Colon (tissue), 2 donors: ENCODE measurements at regions not wholly inside any gene's neighbourhood (a gene's known extent, or its start where the extent isn't known, plus 50 kb on each side); places are given as distances from the start of the nearest gene placed in this dataset.

ENCODE experiments used
- FAIRE-seq: peaks from 2 replicates; lab custom pipeline; 2012; peaks lifted over from hg19 to GRCh38; lab: Jason Lieb, UNC
- donor health status: control.
- donor health status: control.

DNA sequence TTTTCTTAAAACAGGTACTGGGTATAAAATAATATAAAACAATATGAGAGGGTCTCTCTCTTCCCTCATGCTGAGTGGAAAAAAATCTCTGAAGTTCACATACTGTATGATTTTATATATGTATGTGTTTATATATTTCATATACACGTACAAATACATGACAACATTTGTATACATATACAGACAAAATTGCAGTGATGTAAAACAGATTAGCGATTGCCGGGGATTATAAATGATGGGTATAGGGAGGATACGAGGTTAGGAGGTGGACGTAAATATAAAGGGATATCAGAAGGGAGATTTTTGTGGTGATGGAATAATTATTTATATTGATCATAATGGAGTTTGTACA is 194.8 kb upstream of the PRSS16 start:
- FAIRE-seq, result no peak

DNA sequence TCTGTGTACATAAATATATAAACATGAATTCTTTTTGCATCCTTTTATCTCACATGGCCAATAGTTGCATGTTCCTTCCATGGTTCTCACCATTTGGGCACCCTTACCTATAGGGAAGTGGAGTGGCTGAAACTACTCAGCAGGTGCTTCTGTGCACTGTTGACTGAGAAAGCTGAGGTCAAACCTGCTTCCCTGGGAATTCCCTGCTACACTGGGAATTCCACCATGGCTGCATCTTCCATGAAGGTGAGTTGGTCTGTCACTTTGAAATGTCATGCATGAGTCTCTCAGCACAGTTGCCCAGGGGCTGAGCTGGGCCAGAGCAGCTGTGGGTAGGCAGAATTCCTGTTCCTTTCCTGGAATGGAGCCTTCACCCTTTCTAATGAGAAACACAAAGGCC is 193.8 kb upstream of the PRSS16 start:
- FAIRE-seq, result no peak

- FAIRE-seq, result no peak
These were observed 190.9 kb upstream of the PRSS16 start for GRCh38 chr6:27056615-27057014.

GRCh38 chr6:27059621-27060425 is 187.7 kb upstream of the PRSS16 start:
- no peak for FAIRE-seq

DNA sequence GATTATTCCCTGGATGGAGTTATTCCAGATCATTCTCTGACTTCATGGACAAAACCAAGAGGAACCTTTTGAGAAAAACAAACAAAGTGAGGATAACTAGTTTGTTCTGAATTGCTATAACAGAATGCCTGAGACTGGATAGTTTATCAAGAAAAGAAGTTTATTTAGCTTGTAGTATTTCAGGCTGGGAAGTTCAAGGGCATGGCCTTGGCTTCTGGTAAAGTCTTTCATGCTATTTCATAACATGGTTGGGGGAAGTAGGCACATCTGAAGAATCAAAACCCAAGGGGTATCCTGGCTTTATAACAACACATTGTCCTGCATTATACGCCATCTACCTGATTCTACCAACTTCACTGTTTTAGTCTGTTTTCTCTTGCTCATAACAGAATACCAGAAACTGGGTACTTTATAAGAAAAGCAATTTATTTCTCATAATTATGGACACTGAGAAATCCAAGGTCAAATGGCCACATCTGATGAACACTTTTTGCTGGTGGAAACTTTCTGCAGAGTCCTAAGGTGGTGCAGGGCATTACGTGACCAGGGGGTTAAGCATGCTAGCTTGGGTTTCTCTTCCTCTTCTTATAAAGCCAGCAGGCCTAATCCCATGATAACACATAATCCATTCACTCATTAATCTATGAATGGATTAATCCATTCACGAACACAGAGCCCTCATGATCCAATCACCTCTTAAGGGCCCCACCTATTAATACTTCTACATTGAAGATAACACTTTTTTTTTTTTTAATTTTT is 186.1 kb upstream of the PRSS16 start:
- FAIRE-seq, result no peak

- FAIRE-seq, result no peak
These were observed 184.7 kb upstream of the PRSS16 start for GRCh38 chr6:27062755-27063154.

DNA sequence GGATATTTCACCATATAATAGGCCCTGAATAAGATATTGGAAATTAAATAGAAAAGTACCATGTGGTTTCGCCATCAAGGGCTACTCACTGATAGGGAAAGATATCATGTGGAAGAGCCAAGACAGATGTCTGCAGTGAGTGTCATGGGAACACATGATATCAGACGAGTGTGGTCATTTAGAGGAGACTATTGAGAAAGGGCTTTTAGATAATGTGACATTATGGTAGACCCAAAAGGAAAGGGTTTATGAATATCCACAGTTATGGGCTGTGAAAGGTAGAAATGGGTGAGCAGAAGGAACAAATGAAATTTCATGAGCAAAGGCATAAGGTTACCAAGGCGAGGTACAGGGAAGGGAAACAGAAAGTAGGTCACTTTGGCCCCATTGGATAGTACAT is 182.3 kb upstream of the PRSS16 start:
- FAIRE-seq, result no peak

DNA sequence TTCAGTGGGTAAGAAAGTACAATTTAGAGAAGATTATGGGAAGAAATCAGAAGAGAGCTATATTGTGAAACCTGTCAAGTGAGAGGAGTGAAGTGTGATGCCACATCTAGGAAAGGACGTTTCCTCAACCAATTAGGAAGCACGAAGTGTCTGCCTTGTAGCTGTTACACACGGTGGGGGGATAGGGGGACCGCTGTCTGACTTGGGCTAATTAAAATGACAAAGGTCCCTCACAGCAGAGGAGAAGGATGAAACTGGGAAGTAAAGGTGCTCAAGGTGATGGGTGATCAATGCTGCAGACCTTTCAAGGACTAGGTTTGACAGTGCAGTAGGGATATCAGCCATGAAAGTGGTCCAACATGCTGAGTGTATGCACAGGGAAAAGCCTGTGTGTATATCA is 181.1 kb upstream of the PRSS16 start:
- FAIRE-seq, result no peak

DNA sequence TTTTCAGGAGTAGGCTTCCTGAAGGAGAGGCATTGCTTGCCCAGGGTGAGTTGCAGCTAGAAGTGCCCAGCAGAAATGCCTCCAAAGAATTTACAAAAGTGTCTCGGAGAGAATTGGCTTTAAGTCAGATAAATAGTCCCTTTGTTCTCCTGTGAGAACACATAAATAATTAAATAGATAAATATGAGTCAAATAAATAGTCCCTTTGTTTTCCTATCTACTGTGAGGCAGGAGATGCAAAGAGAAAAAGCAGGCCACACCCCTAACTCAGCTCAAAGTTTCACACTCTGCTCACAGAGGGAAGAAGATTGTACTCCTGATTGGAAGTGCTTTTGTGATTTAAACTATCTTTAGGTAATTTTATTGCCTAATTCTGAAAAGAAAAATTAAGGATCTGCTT is 180.7 kb upstream of the PRSS16 start:
- no peak for FAIRE-seq

DNA sequence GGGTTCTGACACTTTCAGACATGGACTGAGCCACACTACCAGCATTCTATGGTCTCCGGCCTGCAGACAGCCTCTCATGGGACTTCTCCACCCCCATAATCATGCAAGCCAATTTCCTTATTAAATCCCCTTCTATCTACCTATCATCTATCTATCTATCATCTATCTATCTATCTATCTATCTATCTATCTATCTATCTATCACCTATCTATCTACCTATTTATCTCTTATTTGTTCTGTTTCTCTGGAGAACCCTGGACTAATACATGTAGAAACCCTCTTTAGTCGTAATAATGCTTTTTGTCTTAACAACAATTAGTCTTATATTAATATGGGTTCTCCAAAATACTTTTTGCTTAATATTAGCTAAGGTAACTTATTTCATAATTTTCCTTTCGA is 174.1 kb upstream of the PRSS16 start:
- FAIRE-seq, result no peak

GRCh38 chr6:27076116-27076515 is 171.4 kb upstream of the PRSS16 start:
- FAIRE-seq, result no peak

- FAIRE-seq, result no peak
These were observed 168.7 kb upstream of the PRSS16 start for GRCh38 chr6:27078734-27079357.

- no peak for FAIRE-seq
These were observed 166.3 kb upstream of the PRSS16 start for GRCh38 chr6:27081188-27081587.

GRCh38 chr6:27081931-27082330 is 165.6 kb upstream of the PRSS16 start:
- no peak for FAIRE-seq

- FAIRE-seq, result no peak
These were observed 159.4 kb upstream of the PRSS16 start for GRCh38 chr6:27088068-27088467.

DNA sequence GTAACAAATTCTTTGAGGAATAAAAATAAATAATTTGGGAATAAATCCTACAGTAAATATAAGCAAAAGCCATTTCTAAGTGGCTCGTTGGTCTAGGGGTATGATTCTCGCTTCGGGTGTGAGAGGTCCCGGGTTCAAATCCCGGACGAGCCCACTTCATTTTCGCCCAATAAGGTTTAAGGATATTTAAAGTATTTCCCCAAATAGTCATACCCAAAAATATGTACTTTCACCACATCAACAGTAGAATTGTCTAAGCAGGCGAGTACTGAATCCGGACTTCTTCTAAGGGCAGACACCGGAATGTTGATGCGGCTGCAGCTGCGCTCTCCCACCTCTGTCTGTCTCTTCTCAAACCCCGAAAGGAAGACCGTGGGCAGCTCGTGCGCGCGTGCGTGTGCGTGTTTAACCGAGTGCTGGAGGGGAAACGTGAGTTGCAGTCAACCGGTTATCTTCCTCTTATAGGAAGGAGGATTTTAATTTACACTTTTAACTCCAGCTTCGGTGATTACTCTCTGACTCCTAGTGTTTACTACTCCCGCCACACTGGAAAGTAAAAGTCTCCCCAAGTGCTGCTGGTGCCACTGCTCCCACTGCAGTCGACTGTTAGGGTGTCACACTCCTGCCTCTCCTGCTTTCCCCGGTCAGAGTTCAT is 155.7 kb upstream of the PRSS16 start:
- no peak for FAIRE-seq

DNA sequence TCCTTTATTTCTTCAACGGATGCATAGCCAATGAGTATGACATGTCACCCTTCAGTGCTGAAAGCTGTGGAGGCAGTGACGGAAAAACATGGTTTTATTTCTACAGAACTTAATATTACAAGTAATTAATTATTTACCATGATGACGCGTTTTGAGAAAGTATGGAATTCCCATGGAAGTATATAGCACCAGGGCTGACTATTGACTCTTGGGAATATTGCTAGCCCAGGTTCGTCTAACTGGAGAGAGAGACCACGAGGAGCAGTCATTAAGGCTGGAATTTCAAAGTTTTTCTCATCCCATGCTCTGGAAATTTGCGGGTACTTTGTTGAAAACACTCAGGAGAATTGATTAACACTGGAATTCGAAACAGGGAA is 155.2 kb upstream of the PRSS16 start:
- no peak for FAIRE-seq

- no peak for FAIRE-seq
These were observed 151.6 kb upstream of the PRSS16 start for GRCh38 chr6:27095914-27096313.

- no peak for FAIRE-seq
These were observed 150.5 kb upstream of the PRSS16 start for GRCh38 chr6:27096834-27097511.

GRCh38 chr6:27098956-27099355 is 148.5 kb upstream of the PRSS16 start:
- FAIRE-seq, result no peak

DNA sequence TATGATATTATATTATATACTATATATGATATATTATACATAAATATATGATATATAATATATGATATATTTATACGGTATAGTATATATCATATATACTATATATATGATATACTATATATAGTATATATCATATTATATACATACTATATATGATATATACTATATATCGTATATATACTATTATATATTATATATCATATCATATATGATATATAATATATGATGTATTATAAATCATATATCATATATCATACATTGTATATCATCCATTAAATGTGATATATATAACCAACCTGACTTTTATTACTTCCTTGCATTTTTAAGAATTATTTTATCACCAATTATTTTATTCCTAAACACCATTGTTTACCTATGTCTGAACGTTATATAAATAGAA is 146.6 kb upstream of the PRSS16 start:
- FAIRE-seq, result no peak

- FAIRE-seq, result no peak
These were observed 145.7 kb upstream of the PRSS16 start for GRCh38 chr6:27101824-27102223.
